ENCODE measurements at regions not wholly inside any gene's neighbourhood (a gene's known extent, or its start where the extent isn't known, plus 50 kb on each side); places are given as distances from the start of the nearest gene placed in this dataset.

- no peaks in the 10 kb centered on the region for H3K9me3 ChIP-seq (ENCODE audit: insufficient read depth, low read length)
- no peak for TF ChIP-seq CTCF (IDR thresholded peaks at IDR 0.05; ENCODE audit: insufficient read depth, low read length, poor library complexity, severe bottlenecking)
- no peak for TF ChIP-seq EZH2phosphoT487 (conservative IDR thresholded peaks at IDR 0.05; ENCODE audit: low read length)
- no peak overlapping the region for H3K4me2 ChIP-seq (ENCODE audit: low read depth, low read length, poor library complexity, severe bottlenecking)
- H3K27me3 ChIP-seq (ENCODE audit: low read length) = no peaks in the 10 kb centered on the region
- no peak overlapping the region for H3K4me3 ChIP-seq (ENCODE audit: insufficient read depth, low read length, poor library complexity, severe bottlenecking)
- H3K79me2 ChIP-seq (ENCODE audit: insufficient read depth, low read length) = no peaks in the 10 kb centered on the region
- no peak overlapping the region for H3K9ac ChIP-seq (ENCODE audit: low read length)
- no peaks in the 10 kb centered on the region for H3F3A ChIP-seq (ENCODE audit: insufficient read depth)
- no peak overlapping the region for H3K27ac ChIP-seq (ENCODE audit: low read depth, low read length)
- no peaks in the 10 kb centered on the region for H3K36me3 ChIP-seq (ENCODE audit: low read length)
- no peaks in the 10 kb centered on the region for H3K9me2 ChIP-seq (replicated peaks; ENCODE audit: insufficient read depth, low read length)
- no peak overlapping the region for H2AFZ ChIP-seq (ENCODE audit: low read depth, low read length, severe bottlenecking)
- no peaks in the 10 kb centered on the region for H4K20me1 ChIP-seq (ENCODE audit: low read depth, low read length)
Observed at GRCh38 chr1:4224684-4225467, 324.8 kb upstream of the C1orf174 start.

- Histone ChIP-seq H3F3A (ENCODE audit: insufficient read depth) (no peaks in the 10 kb centered on the region), H3K4me3 (ENCODE audit: insufficient read depth, low read length, poor library complexity, severe bottlenecking) (no peak overlapping the region), H3K79me2 (ENCODE audit: insufficient read depth, low read length) (no peaks in the 10 kb centered on the region), H3K9me3 (ENCODE audit: insufficient read depth, low read length) (no peaks in the 10 kb centered on the region), H2AFZ (ENCODE audit: low read depth, low read length, severe bottlenecking) (no peak overlapping the region), H3K4me2 (ENCODE audit: low read depth, low read length, poor library complexity, severe bottlenecking) (no peak overlapping the region), H3K27me3 (ENCODE audit: low read length) (no peaks in the 10 kb centered on the region), H4K20me1 (ENCODE audit: low read depth, low read length) (no peaks in the 10 kb centered on the region), H3K36me3 (ENCODE audit: low read length) (no peaks in the 10 kb centered on the region), H3K9ac (ENCODE audit: low read length) (no peak overlapping the region), H3K9me2 (replicated peaks; ENCODE audit: insufficient read depth, low read length) (no peaks in the 10 kb centered on the region), H3K27ac (ENCODE audit: low read depth, low read length) (no peak overlapping the region)
- TF ChIP-seq CTCF (IDR thresholded peaks at IDR 0.05; ENCODE audit: insufficient read depth, low read length, poor library complexity, severe bottlenecking) (no peak), EZH2phosphoT487 (conservative IDR thresholded peaks at IDR 0.05; ENCODE audit: low read length) (no peak)
Observed at GRCh38 chr1:4227986-4228385, 327.9 kb upstream of the C1orf174 start.

- Histone ChIP-seq H3K36me3 (ENCODE audit: low read length) (no peaks in the 10 kb centered on the region), H4K20me1 (ENCODE audit: low read depth, low read length) (no peaks in the 10 kb centered on the region), H3K27me3 (ENCODE audit: low read length) (no peaks in the 10 kb centered on the region), H3K4me3 (ENCODE audit: insufficient read depth, low read length, poor library complexity, severe bottlenecking) (no peak overlapping the region), H3K9ac (ENCODE audit: low read length) (no peak overlapping the region), H3K9me2 (replicated peaks; ENCODE audit: insufficient read depth, low read length) (no peaks in the 10 kb centered on the region), H3K79me2 (ENCODE audit: insufficient read depth, low read length) (no peaks in the 10 kb centered on the region), H3K27ac (ENCODE audit: low read depth, low read length) (no peak overlapping the region), H3K4me2 (ENCODE audit: low read depth, low read length, poor library complexity, severe bottlenecking) (no peak overlapping the region), H2AFZ (ENCODE audit: low read depth, low read length, severe bottlenecking) (no peak overlapping the region), H3F3A (ENCODE audit: insufficient read depth) (no peaks in the 10 kb centered on the region), H3K9me3 (ENCODE audit: insufficient read depth, low read length) (no peaks in the 10 kb centered on the region)
- TF ChIP-seq EZH2phosphoT487 (conservative IDR thresholded peaks at IDR 0.05; ENCODE audit: low read length) = no peak
- TF ChIP-seq CTCF (IDR thresholded peaks at IDR 0.05; ENCODE audit: insufficient read depth, low read length, poor library complexity, severe bottlenecking) = no peak
Observed at GRCh38 chr1:4253935-4254334, 353.9 kb upstream of the C1orf174 start.
